ENCODE measurements at regions not wholly inside any gene's neighbourhood (a gene's known extent, or its start where the extent isn't known, plus 50 kb on each side); places are given as distances from the start of the nearest gene placed in this dataset.

GRCh38 chr1:34360574-34360973 is 183.9 kb downstream of the C1orf94 start:
- H3K9ac ChIP-seq (ENCODE audit: low read length) = peak overlapping the region; percentile 88
- no peak overlapping the region for H3K4me3 ChIP-seq (ENCODE audit: low read length)
- no peaks in the 10 kb centered on the region for H3K79me2 ChIP-seq (ENCODE audit: low read length)
- H3K27ac ChIP-seq (ENCODE audit: low read length) = peak overlapping the region; percentile 99
- H3K9me3 ChIP-seq (ENCODE audit: insufficient read depth, low read length) = peaks cover 6% of the 10 kb centered on the region
- TF ChIP-seq, protein P1, sequence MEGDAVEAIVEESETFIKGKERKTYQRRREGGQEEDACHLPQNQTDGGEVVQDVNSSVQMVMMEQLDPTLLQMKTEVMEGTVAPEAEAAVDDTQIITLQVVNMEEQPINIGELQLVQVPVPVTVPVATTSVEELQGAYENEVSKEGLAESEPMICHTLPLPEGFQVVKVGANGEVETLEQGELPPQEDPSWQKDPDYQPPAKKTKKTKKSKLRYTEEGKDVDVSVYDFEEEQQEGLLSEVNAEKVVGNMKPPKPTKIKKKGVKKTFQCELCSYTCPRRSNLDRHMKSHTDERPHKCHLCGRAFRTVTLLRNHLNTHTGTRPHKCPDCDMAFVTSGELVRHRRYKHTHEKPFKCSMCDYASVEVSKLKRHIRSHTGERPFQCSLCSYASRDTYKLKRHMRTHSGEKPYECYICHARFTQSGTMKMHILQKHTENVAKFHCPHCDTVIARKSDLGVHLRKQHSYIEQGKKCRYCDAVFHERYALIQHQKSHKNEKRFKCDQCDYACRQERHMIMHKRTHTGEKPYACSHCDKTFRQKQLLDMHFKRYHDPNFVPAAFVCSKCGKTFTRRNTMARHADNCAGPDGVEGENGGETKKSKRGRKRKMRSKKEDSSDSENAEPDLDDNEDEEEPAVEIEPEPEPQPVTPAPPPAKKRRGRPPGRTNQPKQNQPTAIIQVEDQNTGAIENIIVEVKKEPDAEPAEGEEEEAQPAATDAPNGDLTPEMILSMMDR (IDR thresholded peaks at IDR 0.05; ENCODE audit: low read depth, low read length) = no peak
- no peak for TF ChIP-seq EZH2phosphoT487 (IDR thresholded peaks at IDR 0.05; ENCODE audit: low read depth)
- peaks cover 11% of the 10 kb centered on the region for H3K36me3 ChIP-seq (replicated peaks; ENCODE audit: low read depth, low read length)
- no peaks in the 10 kb centered on the region for H3K27me3 ChIP-seq (ENCODE audit: low read depth, low read length)
- H3K4me2 ChIP-seq (ENCODE audit: low read length) = peak overlapping the region; percentile 58
- no peaks in the 10 kb centered on the region for H4K20me1 ChIP-seq (ENCODE audit: insufficient read depth, low read length)
- peaks cover 64% of the 10 kb centered on the region for H3K4me1 ChIP-seq (ENCODE audit: low read length)
- H2AFZ ChIP-seq (ENCODE audit: low read depth, low read length) = no peak overlapping the region

DNA sequence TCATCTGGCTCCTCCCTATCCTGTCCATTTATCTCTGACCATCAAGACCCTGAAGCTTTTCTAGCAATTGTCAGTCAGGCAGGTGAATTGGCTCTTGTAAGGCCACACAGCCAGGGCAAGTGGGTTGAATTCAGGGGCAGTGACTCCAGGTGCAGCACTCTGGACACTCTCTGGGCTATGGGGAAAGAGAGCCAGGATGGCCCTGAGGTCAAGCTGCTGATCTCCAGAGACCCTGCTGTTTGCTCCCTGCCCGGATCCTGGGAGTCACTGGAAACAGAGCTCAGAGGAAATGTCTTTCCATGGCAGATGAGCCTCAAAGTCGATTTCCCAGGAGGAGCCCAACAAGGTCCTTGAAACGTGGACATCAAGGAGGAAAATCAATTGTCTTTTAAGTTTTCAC is 184.4 kb downstream of the C1orf94 start:
- Histone ChIP-seq H3K9ac (ENCODE audit: low read length) (peak overlapping the region; percentile 88), H3K4me2 (ENCODE audit: low read length) (peak overlapping the region; percentile 58), H4K20me1 (ENCODE audit: insufficient read depth, low read length) (no peaks in the 10 kb centered on the region), H3K27me3 (ENCODE audit: low read depth, low read length) (no peaks in the 10 kb centered on the region), H3K4me3 (ENCODE audit: low read length) (peak overlapping the region; percentile 10; the same call in 1 of the 2 replicates), H3K79me2 (ENCODE audit: low read length) (no peaks in the 10 kb centered on the region), H3K9me3 (ENCODE audit: insufficient read depth, low read length) (peaks cover 6% of the 10 kb centered on the region), H3K4me1 (ENCODE audit: low read length) (peaks cover 69% of the 10 kb centered on the region), H3K36me3 (replicated peaks; ENCODE audit: low read depth, low read length) (peaks cover 11% of the 10 kb centered on the region), H3K27ac (ENCODE audit: low read length) (peak overlapping the region; percentile 99), H2AFZ (ENCODE audit: low read depth, low read length) (no peak overlapping the region)
- TF ChIP-seq EZH2phosphoT487 (IDR thresholded peaks at IDR 0.05; ENCODE audit: low read depth) = no peak
- TF ChIP-seq, protein P1 (IDR thresholded peaks at IDR 0.05; ENCODE audit: low read depth, low read length) = no peak

- no peaks in the 10 kb centered on the region for H4K20me1 ChIP-seq (ENCODE audit: insufficient read depth, low read length)
- peak overlapping the region; percentile 99 for H3K27ac ChIP-seq (ENCODE audit: low read length)
- no peak overlapping the region for H2AFZ ChIP-seq (ENCODE audit: low read depth, low read length)
- H3K4me3 ChIP-seq (ENCODE audit: low read length) = peak overlapping the region; percentile 10
- H3K9ac ChIP-seq (ENCODE audit: low read length) = peak overlapping the region; percentile 88
- no peaks in the 10 kb centered on the region for H3K27me3 ChIP-seq (ENCODE audit: low read depth, low read length)
- no peaks in the 10 kb centered on the region for H3K79me2 ChIP-seq (ENCODE audit: low read length)
- peaks cover 6% of the 10 kb centered on the region for H3K9me3 ChIP-seq (ENCODE audit: insufficient read depth, low read length)
- H3K4me1 ChIP-seq (ENCODE audit: low read length) = peaks cover 77% of the 10 kb centered on the region
- peak overlapping the region; percentile 58 for H3K4me2 ChIP-seq (ENCODE audit: low read length)
- H3K36me3 ChIP-seq (replicated peaks; ENCODE audit: low read depth, low read length) = peaks cover 11% of the 10 kb centered on the region
- no peak for TF ChIP-seq EZH2phosphoT487 (IDR thresholded peaks at IDR 0.05; ENCODE audit: low read depth)
- TF ChIP-seq, protein P1 (IDR thresholded peaks at IDR 0.05; ENCODE audit: low read depth, low read length) = no peak
Observed at GRCh38 chr1:34361781-34362357, 185.2 kb downstream of the C1orf94 start.

DNA sequence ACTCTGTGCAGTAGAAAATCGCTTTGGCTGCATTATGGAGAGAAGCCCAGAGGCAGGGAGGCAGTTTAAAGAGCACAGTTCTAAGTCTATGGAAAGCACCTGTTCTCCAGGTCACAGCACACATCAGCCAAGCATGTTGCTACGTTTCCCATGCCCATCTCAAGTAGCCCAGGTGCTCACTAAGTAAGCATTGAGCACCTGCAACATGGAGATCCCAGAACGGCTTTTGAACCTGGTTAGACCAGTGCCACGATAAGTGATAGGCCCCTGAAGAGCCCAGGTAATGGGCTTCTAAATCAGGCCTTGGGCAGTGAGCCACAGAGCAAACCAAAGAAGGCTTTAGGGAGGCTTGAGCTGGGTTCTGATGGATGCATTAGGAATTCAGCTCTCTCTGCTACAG is 186.2 kb downstream of the C1orf94 start:
- Histone ChIP-seq H2AFZ (ENCODE audit: low read depth, low read length) (peak overlapping the region; percentile 31; the same call in 1 of the 2 replicates), H3K27me3 (ENCODE audit: low read depth, low read length) (no peaks in the 10 kb centered on the region), H3K4me2 (ENCODE audit: low read length) (peak overlapping the region; percentile 58), H3K79me2 (ENCODE audit: low read length) (no peaks in the 10 kb centered on the region), H3K4me3 (ENCODE audit: low read length) (no peak overlapping the region), H3K9ac (ENCODE audit: low read length) (peak overlapping the region; percentile 88), H4K20me1 (ENCODE audit: insufficient read depth, low read length) (no peaks in the 10 kb centered on the region), H3K27ac (ENCODE audit: low read length) (peak overlapping the region; percentile 99), H3K9me3 (ENCODE audit: insufficient read depth, low read length) (peaks cover 6% of the 10 kb centered on the region), H3K4me1 (ENCODE audit: low read length) (peaks cover 88% of the 10 kb centered on the region), H3K36me3 (replicated peaks; ENCODE audit: low read depth, low read length) (peaks cover 11% of the 10 kb centered on the region)
- no peak for TF ChIP-seq EZH2phosphoT487 (IDR thresholded peaks at IDR 0.05; ENCODE audit: low read depth)
- TF ChIP-seq, protein P1 (IDR thresholded peaks at IDR 0.05; ENCODE audit: low read depth, low read length) = no peak

Measured in OCI-LY3 (cell line).